Epithelial cell of esophagus (primary cell): ENCODE measurements at regions not wholly inside any gene's neighbourhood (a gene's known extent, or its start where the extent isn't known, plus 50 kb on each side); places are given as distances from the start of the nearest gene placed in this dataset.

Experiments used
- DNase-seq: peaks from one replicate; pipeline ENCODE4 v3.0.0; 2010; ENCODE audit warnings: low read depth
- H3K4me3 ChIP-seq: 2 replicates; pipeline ENCODE4 v1.5.1; 2011; ENCODE audit warnings: mild to moderate bottlenecking, low read length, control low read depth
- TF ChIP-seq, protein P1 (sequence below): IDR thresholded peaks from 2 replicates; pipeline ENCODE4 v1.5.1; 2011; ENCODE audit warnings: low read depth, mild to moderate bottlenecking, low read length, control low read depth, inconsistent platforms; ENCODE audit not compliant: insufficient read depth; ENCODE audit errors: missing control alignments

DNA sequence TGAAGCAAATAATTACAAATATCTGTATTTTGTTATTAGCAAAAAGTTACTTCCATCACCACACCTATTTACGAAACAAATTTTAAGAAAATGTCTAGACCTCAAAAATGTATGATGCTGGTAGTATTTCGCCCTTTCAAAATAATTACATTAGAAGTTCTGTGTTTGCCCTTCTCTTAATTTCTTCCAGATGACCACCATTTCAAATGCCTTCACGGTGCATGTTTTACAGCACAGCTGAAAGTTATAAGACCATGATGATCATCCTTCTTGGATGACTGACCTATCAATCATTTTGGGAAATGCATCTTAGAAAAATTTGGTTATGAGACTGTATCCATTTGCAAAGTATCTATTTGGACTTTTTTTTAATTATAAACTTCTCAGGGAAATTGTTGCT is 390.8 kb downstream of the SLITRK6 start:
- DNase-seq: no peak
- TF ChIP-seq, protein P1, sequence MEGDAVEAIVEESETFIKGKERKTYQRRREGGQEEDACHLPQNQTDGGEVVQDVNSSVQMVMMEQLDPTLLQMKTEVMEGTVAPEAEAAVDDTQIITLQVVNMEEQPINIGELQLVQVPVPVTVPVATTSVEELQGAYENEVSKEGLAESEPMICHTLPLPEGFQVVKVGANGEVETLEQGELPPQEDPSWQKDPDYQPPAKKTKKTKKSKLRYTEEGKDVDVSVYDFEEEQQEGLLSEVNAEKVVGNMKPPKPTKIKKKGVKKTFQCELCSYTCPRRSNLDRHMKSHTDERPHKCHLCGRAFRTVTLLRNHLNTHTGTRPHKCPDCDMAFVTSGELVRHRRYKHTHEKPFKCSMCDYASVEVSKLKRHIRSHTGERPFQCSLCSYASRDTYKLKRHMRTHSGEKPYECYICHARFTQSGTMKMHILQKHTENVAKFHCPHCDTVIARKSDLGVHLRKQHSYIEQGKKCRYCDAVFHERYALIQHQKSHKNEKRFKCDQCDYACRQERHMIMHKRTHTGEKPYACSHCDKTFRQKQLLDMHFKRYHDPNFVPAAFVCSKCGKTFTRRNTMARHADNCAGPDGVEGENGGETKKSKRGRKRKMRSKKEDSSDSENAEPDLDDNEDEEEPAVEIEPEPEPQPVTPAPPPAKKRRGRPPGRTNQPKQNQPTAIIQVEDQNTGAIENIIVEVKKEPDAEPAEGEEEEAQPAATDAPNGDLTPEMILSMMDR: no peak
- no peak overlapping the region for H3K4me3 ChIP-seq

GRCh38 chr13:85406269-85406975 is 392.8 kb downstream of the SLITRK6 start:
- H3K4me3 ChIP-seq: no peak overlapping the region
- DNase-seq: no peak
- TF ChIP-seq, protein P1: no peak

DNA sequence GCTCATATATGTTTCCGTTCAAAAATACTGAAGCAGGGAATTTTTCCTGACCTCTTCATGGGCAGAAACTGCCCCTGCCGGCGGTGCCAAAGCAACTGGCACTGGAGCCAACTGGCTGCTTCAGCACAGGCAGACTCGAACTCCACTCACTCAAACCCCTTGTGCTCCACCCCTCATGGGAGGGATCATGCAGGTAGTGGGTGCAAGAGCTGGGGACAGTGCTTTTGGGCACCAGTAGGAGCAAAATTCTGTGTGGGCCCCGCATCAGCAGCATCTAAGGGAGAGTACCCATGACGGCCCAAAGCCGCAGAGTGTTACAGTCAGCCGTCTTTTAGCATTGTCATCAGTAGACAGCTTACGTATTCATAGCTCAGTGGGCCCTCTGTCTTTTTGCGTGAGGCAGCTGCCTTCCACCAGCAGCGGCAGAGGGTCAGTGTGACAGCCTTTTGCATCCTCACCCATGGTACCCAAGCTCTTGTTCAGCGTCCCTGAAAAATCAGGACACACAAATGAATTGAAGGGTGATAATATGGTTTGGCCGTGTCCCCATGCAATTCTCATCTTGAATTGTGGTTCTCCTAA is 393.8 kb downstream of the SLITRK6 start:
- no peak overlapping the region for H3K4me3 ChIP-seq
- TF ChIP-seq, protein P1: no peak

GRCh38 chr13:85386424-85386823 is 412.8 kb downstream of the SLITRK6 start:
- no peak overlapping the region for H3K4me3 ChIP-seq
- TF ChIP-seq, protein P1: no peak
- no peak for DNase-seq

More for the DNA sequence above, 393.8 kb downstream of the SLITRK6 start:
- DNase-seq: no peak

- no peak overlapping the region for H3K4me3 ChIP-seq
- TF ChIP-seq, protein P1: no peak
- DNase-seq: no peak
These were observed 415.9 kb downstream of the SLITRK6 start for GRCh38 chr13:85383291-85383690.

DNA sequence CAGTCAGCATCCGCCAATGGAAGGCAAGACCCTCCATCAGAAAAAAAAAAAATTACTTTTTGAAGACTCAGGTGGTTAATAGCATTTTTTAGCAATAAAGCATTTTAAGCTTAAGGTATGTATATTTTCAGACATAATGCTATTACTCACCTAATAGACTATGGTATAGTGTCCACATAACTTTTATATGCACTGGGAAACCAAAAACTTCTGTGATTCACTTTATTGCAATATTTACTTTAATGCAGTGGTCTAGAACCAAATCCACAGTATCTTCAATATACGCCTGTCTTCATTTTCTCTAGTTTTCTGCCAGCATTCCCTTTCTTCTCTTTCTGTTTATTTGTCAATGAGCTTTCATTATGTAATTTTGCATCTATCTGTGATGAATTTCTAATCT is 418.1 kb downstream of the SLITRK6 start:
- H3K4me3 ChIP-seq: no peak overlapping the region
- DNase-seq: no peak
- TF ChIP-seq, protein P1: no peak

DNA sequence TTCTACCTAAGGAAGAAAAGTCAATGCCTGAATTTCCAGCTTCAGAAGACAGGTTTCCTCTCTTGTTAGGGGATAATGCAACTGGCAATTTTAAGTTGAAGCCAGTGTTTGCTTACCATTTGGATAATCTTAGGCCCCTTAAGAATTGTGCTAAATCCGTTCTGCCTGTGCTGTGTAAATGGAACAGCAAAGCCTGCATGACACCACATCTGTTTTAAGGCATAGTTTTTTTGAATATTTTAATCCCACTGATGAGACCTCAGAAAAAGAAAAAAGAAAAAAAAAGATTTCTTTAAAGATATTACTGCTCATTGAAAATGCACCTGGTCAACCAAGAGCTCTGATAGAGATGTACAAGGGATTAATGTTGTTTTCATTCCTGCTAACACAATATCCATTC is 419.2 kb downstream of the SLITRK6 start:
- H3K4me3 ChIP-seq: no peak overlapping the region
- DNase-seq: no peak
- TF ChIP-seq, protein P1: no peak
